ENCODE measurements at regions not wholly inside any gene's neighbourhood (a gene's known extent, or its start where the extent isn't known, plus 50 kb on each side); places are given as distances from the start of the nearest gene placed in this dataset.

DNA sequence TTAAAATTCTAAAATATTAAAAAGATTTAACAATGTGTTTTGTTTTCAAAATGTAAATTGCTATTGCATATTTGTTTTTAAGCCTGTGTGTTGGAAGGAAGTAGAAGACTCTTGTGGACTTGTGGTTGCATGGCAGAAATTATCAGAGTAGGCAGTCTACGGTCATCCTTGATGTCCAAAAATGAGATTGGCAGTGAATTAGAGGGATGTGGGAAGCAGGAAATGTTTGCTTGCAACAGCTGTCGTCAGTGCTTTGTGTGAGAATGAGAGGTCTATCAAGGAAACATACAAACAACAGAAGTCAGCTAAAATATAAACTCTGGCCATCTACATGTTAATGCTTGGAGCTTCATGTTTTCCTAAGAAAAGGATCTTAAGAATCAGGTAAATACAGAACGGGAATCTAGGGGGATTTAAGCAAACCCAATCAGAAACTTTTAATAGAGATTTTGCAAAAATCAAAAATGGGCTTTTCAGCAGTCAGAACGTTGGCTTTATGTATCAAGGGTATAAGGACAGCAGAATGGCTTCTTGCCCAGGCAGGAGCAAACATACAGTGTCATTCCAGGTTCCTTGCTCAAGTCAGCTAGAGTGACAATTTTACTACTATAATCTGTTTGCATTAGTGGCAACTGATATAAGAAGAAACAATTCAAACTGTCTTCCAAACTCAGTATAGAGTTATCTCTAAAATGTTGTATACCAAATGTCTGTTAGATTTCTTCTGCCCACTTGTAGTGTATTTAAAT lies 196.7 kb downstream of the CYB561 start:
- WGBS (ENCODE audit: insufficient coverage, low coverage, missing lambda C conversion rate) = 9% methylated on average over 4 of the region's 4 CpGs
- intact Hi-C loops (cut with micrococcal nuclease) = no loop called here
- TF ChIP-seq, protein P1, sequence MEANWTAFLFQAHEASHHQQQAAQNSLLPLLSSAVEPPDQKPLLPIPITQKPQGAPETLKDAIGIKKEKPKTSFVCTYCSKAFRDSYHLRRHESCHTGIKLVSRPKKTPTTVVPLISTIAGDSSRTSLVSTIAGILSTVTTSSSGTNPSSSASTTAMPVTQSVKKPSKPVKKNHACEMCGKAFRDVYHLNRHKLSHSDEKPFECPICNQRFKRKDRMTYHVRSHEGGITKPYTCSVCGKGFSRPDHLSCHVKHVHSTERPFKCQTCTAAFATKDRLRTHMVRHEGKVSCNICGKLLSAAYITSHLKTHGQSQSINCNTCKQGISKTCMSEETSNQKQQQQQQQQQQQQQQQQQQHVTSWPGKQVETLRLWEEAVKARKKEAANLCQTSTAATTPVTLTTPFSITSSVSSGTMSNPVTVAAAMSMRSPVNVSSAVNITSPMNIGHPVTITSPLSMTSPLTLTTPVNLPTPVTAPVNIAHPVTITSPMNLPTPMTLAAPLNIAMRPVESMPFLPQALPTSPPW (CRISPR knock-in tag; IDR thresholded peaks at IDR 0.05) = no peak
- TF ChIP-seq, protein P2, sequence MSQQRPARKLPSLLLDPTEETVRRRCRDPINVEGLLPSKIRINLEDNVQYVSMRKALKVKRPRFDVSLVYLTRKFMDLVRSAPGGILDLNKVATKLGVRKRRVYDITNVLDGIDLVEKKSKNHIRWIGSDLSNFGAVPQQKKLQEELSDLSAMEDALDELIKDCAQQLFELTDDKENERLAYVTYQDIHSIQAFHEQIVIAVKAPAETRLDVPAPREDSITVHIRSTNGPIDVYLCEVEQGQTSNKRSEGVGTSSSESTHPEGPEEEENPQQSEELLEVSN (IDR thresholded peaks at IDR 0.05; ENCODE audit: borderline replicate concordance in 1 of 2, extremely low read depth in 1 of 2, insufficient read depth in 1 of 2, insufficient read length in 1 of 2, low read depth in 1 of 2, low read length in 1 of 2, poor library complexity in 1 of 2, severe bottlenecking in 1 of 2) = no peak
- no peak for TF ChIP-seq EGR1 (conservative IDR thresholded peaks at IDR 0.05)
- no peak for TF ChIP-seq ASH1L (IDR thresholded peaks at IDR 0.05; ENCODE audit: borderline replicate concordance, low read depth, partially characterized antibody)
- TF ChIP-seq HLTF (IDR thresholded peaks at IDR 0.05) = no peak
- TF ChIP-seq, protein P3, sequence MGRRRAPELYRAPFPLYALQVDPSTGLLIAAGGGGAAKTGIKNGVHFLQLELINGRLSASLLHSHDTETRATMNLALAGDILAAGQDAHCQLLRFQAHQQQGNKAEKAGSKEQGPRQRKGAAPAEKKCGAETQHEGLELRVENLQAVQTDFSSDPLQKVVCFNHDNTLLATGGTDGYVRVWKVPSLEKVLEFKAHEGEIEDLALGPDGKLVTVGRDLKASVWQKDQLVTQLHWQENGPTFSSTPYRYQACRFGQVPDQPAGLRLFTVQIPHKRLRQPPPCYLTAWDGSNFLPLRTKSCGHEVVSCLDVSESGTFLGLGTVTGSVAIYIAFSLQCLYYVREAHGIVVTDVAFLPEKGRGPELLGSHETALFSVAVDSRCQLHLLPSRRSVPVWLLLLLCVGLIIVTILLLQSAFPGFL (CRISPR knock-in tag; IDR thresholded peaks at IDR 0.05) = no peak
- no peak for TF ChIP-seq CBFA2T2 (conservative IDR thresholded peaks at IDR 0.05)
- TF ChIP-seq, protein P4, sequence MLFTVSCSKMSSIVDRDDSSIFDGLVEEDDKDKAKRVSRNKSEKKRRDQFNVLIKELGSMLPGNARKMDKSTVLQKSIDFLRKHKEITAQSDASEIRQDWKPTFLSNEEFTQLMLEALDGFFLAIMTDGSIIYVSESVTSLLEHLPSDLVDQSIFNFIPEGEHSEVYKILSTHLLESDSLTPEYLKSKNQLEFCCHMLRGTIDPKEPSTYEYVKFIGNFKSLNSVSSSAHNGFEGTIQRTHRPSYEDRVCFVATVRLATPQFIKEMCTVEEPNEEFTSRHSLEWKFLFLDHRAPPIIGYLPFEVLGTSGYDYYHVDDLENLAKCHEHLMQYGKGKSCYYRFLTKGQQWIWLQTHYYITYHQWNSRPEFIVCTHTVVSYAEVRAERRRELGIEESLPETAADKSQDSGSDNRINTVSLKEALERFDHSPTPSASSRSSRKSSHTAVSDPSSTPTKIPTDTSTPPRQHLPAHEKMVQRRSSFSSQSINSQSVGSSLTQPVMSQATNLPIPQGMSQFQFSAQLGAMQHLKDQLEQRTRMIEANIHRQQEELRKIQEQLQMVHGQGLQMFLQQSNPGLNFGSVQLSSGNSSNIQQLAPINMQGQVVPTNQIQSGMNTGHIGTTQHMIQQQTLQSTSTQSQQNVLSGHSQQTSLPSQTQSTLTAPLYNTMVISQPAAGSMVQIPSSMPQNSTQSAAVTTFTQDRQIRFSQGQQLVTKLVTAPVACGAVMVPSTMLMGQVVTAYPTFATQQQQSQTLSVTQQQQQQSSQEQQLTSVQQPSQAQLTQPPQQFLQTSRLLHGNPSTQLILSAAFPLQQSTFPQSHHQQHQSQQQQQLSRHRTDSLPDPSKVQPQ (CRISPR knock-in tag; IDR thresholded peaks at IDR 0.05; ENCODE audit: borderline replicate concordance) = no peak
- TF ChIP-seq YBX1 (IDR thresholded peaks at IDR 0.05) = no peak
- TF ChIP-seq, protein P5, sequence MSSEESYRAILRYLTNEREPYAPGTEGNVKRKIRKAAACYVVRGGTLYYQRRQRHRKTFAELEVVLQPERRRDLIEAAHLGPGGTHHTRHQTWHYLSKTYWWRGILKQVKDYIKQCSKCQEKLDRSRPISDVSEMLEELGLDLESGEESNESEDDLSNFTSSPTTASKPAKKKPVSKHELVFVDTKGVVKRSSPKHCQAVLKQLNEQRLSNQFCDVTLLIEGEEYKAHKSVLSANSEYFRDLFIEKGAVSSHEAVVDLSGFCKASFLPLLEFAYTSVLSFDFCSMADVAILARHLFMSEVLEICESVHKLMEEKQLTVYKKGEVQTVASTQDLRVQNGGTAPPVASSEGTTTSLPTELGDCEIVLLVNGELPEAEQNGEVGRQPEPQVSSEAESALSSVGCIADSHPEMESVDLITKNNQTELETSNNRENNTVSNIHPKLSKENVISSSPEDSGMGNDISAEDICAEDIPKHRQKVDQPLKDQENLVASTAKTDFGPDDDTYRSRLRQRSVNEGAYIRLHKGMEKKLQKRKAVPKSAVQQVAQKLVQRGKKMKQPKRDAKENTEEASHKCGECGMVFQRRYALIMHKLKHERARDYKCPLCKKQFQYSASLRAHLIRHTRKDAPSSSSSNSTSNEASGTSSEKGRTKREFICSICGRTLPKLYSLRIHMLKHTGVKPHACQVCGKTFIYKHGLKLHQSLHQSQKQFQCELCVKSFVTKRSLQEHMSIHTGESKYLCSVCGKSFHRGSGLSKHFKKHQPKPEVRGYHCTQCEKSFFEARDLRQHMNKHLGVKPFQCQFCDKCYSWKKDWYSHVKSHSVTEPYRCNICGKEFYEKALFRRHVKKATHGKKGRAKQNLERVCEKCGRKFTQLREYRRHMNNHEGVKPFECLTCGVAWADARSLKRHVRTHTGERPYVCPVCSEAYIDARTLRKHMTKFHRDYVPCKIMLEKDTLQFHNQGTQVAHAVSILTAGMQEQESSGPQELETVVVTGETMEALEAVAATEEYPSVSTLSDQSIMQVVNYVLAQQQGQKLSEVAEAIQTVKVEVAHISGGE (CRISPR knock-in tag; IDR thresholded peaks at IDR 0.05) = no peak

More for the DNA sequence above, 196.7 kb downstream of the CYB561 start:
- BruUV-seq (replicated peaks) = no TSS peak
- DNase-seq (ENCODE audit: extremely low read depth in 1 of 4, low spot score in 3 of 4) (no peak), ATAC-seq (no peak), FAIRE-seq (no peak)
- H3K9me3 ChIP-seq (replicated peaks; ENCODE audit: control insufficient read depth, insufficient read depth, low read depth, low read length) = no peaks in the 10 kb centered on the region; the same call in 1 of the 2 replicates
- no peak overlapping the region for H3K27ac ChIP-seq (ENCODE audit: extremely low read depth, low read depth, low read length)
- H3K4me2 ChIP-seq (ENCODE audit: insufficient read depth, low read length) = no peak overlapping the region
- H3K9me1 ChIP-seq (ENCODE audit: control insufficient read depth, insufficient read depth, low read length) = no peaks in the 10 kb centered on the region
- no peak overlapping the region for H2AFZ ChIP-seq (ENCODE audit: low read depth, low read length)
- no peaks in the 10 kb centered on the region for H4K20me1 ChIP-seq (replicated peaks; ENCODE audit: control insufficient read depth, insufficient read depth, low read length)
- no peaks in the 10 kb centered on the region for H3K4me1 ChIP-seq (replicated peaks in 1 of 2; ENCODE audit: control insufficient read depth in 2 of 2, insufficient read depth in 2 of 2, low read length in 2 of 2)
- H3K27me3 ChIP-seq (ENCODE audit: control insufficient read depth in 2 of 2, insufficient read depth in 2 of 2, low read length in 2 of 2) = no peaks in the 10 kb centered on the region
- in situ Hi-C loops (cut with MboI) = no loop called here
- no peaks in the 10 kb centered on the region for H3K79me2 ChIP-seq (ENCODE audit: control insufficient read depth, insufficient read depth, low read length)
- H3K4me3 ChIP-seq = no peak overlapping the region
- no peak overlapping the region for H3K9ac ChIP-seq (ENCODE audit: insufficient read depth in 1 of 2, low read depth in 2 of 2, low read length in 2 of 2)
- POLR2A ChIA-PET = interaction anchor here (0.9 kb wide), 1 partner anchor 31 kb away, joined by 3 read pairs; no protein-coding TSS in a partner anchor
- H3K36me3 ChIP-seq (ENCODE audit: control insufficient read depth, insufficient read depth, low read length) = no peaks in the 10 kb centered on the region
- CTCF ChIA-PET (ENCODE audit: low intra/inter-chr PET ratio) = no interaction called here
